IMR-90 (cell line): ENCODE measurements at regions not wholly inside any gene's neighbourhood (a gene's known extent, or its start where the extent isn't known, plus 50 kb on each side); places are given as distances from the start of the nearest gene placed in this dataset.

ENCODE experiments used
- ATAC-seq: fragments of 200-7000 bp; cut with Tn5 transposase; 2 replicates; pipeline ENCODE4 v1.9.1; 2020; ENCODE audit warnings: low read depth, mild to moderate bottlenecking, moderate library complexity
- BruUV-seq: library from RNA; stranded (reverse); fragments of 400-500 nt; replicated peaks from 2 replicates; lab custom pipeline; 2021; lab: Mats Ljungman, UMichigan
- CTCF ChIA-PET: fragments of 300-600 bp; formaldehyde crosslinking; extraction: SDS; loops from one replicate; lab custom pipeline; 2021; ENCODE audit warnings: antibody characterized with exemption; lab: Yijun Ruan, JAX
- POLR2A ChIA-PET: fragments of 300-600 bp; sonication (Branson Sonifier 250); formaldehyde crosslinking; loops from one replicate; lab custom pipeline; 2022; ENCODE audit warnings: antibody characterized with exemption; ENCODE audit not compliant: unreplicated experiment; lab: Charles Lee
- DNase-seq: peaks from one replicate; pipeline ENCODE4 v3.0.0; 2013
- H2AFZ ChIP-seq: replicated peaks from 2 replicates; pipeline ENCODE3; 2013; ENCODE audit warnings: low read length, mild to moderate bottlenecking; ENCODE audit not compliant: poor library complexity
- H2AK5ac ChIP-seq: 2 replicates; pipeline ENCODE4 v1.6.1; 2013; ENCODE audit warnings: low read depth, low read length, inconsistent platforms
- H2AK9ac ChIP-seq: replicated peaks from 2 replicates; pipeline ENCODE3; 2013; ENCODE audit warnings: mild to moderate bottlenecking, low read depth, low read length, moderate library complexity; ENCODE audit not compliant: poor library complexity
- H2BK120ac ChIP-seq: 2 replicates; pipeline ENCODE4 v1.6.1; 2013; ENCODE audit warnings: low read depth, low read length, inconsistent platforms
- H2BK15ac ChIP-seq: 3 replicates; pipeline ENCODE4 v1.6.1; 2013; ENCODE audit warnings: low read depth, low read length, inconsistent platforms
- H2BK20ac ChIP-seq: 2 replicates; pipeline ENCODE4 v1.6.1; 2013; ENCODE audit warnings: low read depth, mild to moderate bottlenecking, inconsistent platforms, low read length, moderate library complexity
- H2BK5ac ChIP-seq: 2 replicates; pipeline ENCODE4 v1.6.1; 2013; ENCODE audit warnings: mild to moderate bottlenecking, low read depth, low read length, inconsistent platforms; ENCODE audit not compliant: poor library complexity, severe bottlenecking
- H3K14ac ChIP-seq: replicated peaks from 2 replicates; pipeline ENCODE4 v1.6.1; 2013; ENCODE audit warnings: low read depth, low read length, inconsistent platforms
- H3K18ac ChIP-seq: 2 replicates; pipeline ENCODE4 v1.6.1; 2013; ENCODE audit warnings: low read depth, low read length, control low read depth
- H3K23ac ChIP-seq: 2 replicates; pipeline ENCODE4 v1.6.1; 2013; ENCODE audit warnings: low read depth, low read length, inconsistent platforms
- H3K27ac ChIP-seq: 2 replicates; pipeline ENCODE4 v1.5.1; 2013; ENCODE audit warnings: mild to moderate bottlenecking, control low read depth, low read length; ENCODE audit not compliant: insufficient read depth
- H3K27me3 ChIP-seq: 2 replicates; pipeline ENCODE4 v1.6.1; 2013; ENCODE audit warnings: low read length; ENCODE audit not compliant: control insufficient read depth, insufficient read depth
- H3K36me3 ChIP-seq: 2 replicates; pipeline ENCODE4 v1.6.1; 2013; ENCODE audit warnings: low read length, mixed read lengths; ENCODE audit not compliant: control insufficient read depth, insufficient read depth
- H3K4ac ChIP-seq: 2 replicates; pipeline ENCODE4 v1.6.1; 2013; ENCODE audit warnings: low read depth, low read length, inconsistent platforms
- H3K4me1 ChIP-seq: 2 replicates; pipeline ENCODE4 v1.6.1; 2013; ENCODE audit warnings: low read length, mixed read lengths; ENCODE audit not compliant: control insufficient read depth, insufficient read depth
- H3K4me2 ChIP-seq: 2 replicates; pipeline ENCODE4 v1.6.1; 2013; ENCODE audit warnings: low read depth, mild to moderate bottlenecking, control low read depth, low read length, moderate library complexity
- H3K4me3 ChIP-seq: 2 replicates; pipeline ENCODE4 v1.5.1; 2013; ENCODE audit warnings: low read depth, mild to moderate bottlenecking, control low read depth, low read length, moderate library complexity; ENCODE audit not compliant: insufficient read depth
- H3K56ac ChIP-seq: 2 replicates; pipeline ENCODE4 v1.6.1; 2013; ENCODE audit warnings: low read length, inconsistent platforms; ENCODE audit not compliant: insufficient read depth; ENCODE audit errors: extremely low read depth
- H3K79me1 ChIP-seq, 2 experiments: 2 replicates each; pipeline ENCODE4 v1.6.1; 2013; ENCODE audit warnings: low read length in 2 of 2, inconsistent platforms in 1 of 2, low read depth in 1 of 2
- H3K9ac ChIP-seq: 2 replicates; pipeline ENCODE4 v1.6.1; 2013; ENCODE audit warnings: low read depth, low read length, control low read depth
- H3K9me1 ChIP-seq: 2 replicates; pipeline ENCODE4 v1.6.1; 2013; ENCODE audit warnings: low read length, inconsistent platforms; ENCODE audit not compliant: insufficient read depth
- H3K9me3 ChIP-seq: 2 replicates; pipeline ENCODE4 v1.6.1; 2013; ENCODE audit warnings: low read length; ENCODE audit not compliant: control insufficient read depth, insufficient read depth
- H4K20me1 ChIP-seq: 2 replicates; pipeline ENCODE4 v1.6.1; 2013; ENCODE audit warnings: low read length, inconsistent platforms; ENCODE audit not compliant: insufficient read depth
- H4K5ac ChIP-seq: 2 replicates; pipeline ENCODE4 v1.6.1; 2013; ENCODE audit warnings: mild to moderate bottlenecking, low read depth, low read length, control low read depth
- H4K8ac ChIP-seq, 2 experiments: 2 replicates each; pipeline ENCODE4 v1.6.1; 2013; ENCODE audit warnings: low read depth in 2 of 2, low read length in 2 of 2, control low read depth in 1 of 2, inconsistent platforms in 1 of 2
- H4K91ac ChIP-seq: 2 replicates; pipeline ENCODE4 v1.6.1; 2013; ENCODE audit warnings: low read depth, low read length, inconsistent platforms; ENCODE audit not compliant: insufficient read depth
- BHLHE40 ChIP-seq: fragments of 150-350 bp; IDR thresholded peaks from 2 replicates; pipeline ENCODE4 v1.6.1; 2016; ENCODE audit warnings: mild to moderate bottlenecking, low read depth, low read length
- CEBPB ChIP-seq: IDR thresholded peaks from 2 replicates; pipeline ENCODE4 v1.6.1; 2012; ENCODE audit warnings: low read depth, low read length, improper control_type of control experiment
- CHD1 ChIP-seq: IDR thresholded peaks from 2 replicates; pipeline ENCODE4 v1.6.1; 2012; ENCODE audit warnings: low read depth, low read length, improper control_type of control experiment
- FOS ChIP-seq: fragments of 150-350 bp; IDR thresholded peaks from 2 replicates; pipeline ENCODE4 v1.6.1; 2016; ENCODE audit warnings: low read depth, low read length
- MAFK ChIP-seq: IDR thresholded peaks from 2 replicates; pipeline ENCODE4 v1.6.1; 2012; ENCODE audit warnings: low read depth, low read length, improper control_type of control experiment
- MAZ ChIP-seq: IDR thresholded peaks from 2 replicates; pipeline ENCODE4 v1.6.1; 2012; ENCODE audit warnings: low read depth, mild to moderate bottlenecking, low read length, improper control_type of control experiment, moderate library complexity, borderline replicate concordance
- MXI1 ChIP-seq: IDR thresholded peaks from 2 replicates; pipeline ENCODE4 v1.6.1; 2012; ENCODE audit warnings: low read depth, mild to moderate bottlenecking, low read length, moderate library complexity, borderline replicate concordance
- NFE2L2 ChIP-seq: fragments of 150-350 bp; IDR thresholded peaks from 2 replicates; pipeline ENCODE4 v1.6.1; 2016; ENCODE audit warnings: low read depth, mild to moderate bottlenecking, low read length
- POLR2A ChIP-seq: IDR thresholded peaks from 2 replicates; pipeline ENCODE4 v1.6.1; 2012; ENCODE audit warnings: mild to moderate bottlenecking, low read depth, low read length
- RAD21 ChIP-seq: IDR thresholded peaks from 2 replicates; pipeline ENCODE4 v1.6.1; 2012; ENCODE audit warnings: low read length, improper control_type of control experiment
- RCOR1 ChIP-seq: IDR thresholded peaks from 2 replicates; pipeline ENCODE4 v1.6.1; 2012; ENCODE audit warnings: mild to moderate bottlenecking, low read length, improper control_type of control experiment; ENCODE audit not compliant: insufficient replicate concordance
- RFX5 ChIP-seq: IDR thresholded peaks from 2 replicates; pipeline ENCODE4 v1.8.0; 2012; ENCODE audit warnings: low read depth, mild to moderate bottlenecking, low read length, moderate library complexity
- SMC3 ChIP-seq: fragments of 150-350 bp; IDR thresholded peaks from 2 replicates; pipeline ENCODE4 v1.6.1; 2016; ENCODE audit warnings: low read depth, mild to moderate bottlenecking, antibody characterized with exemption, low read length, moderate library complexity
- WGBS, 2 experiments: methylation state at CpG; one replicate each; pipeline versions ENCODE4 v1.1.5 to v1.1.7; 2013; ENCODE audit warnings: missing lambda C conversion rate in 2 of 2; ENCODE audit not compliant: insufficient read length in 1 of 2; ENCODE audit errors: extremely low coverage in 2 of 2; 5-methylcytosine and 5-hydroxymethylcytosine counted together
- dilution Hi-C: fragments of 300-500 bp; cut with HindIII; formaldehyde crosslinking; loops from one replicate; pipeline ENCODE4 v1.14.3; 2018; ENCODE audit warnings: low sequenced_read_pairs; ENCODE audit not compliant: unreplicated experiment
- in situ Hi-C: fragments of 300-500 bp; cut with MboI; formaldehyde crosslinking; loops from 3 replicates; pipeline ENCODE4 v1.14.3; 2019; ENCODE audit warnings: low sequenced_read_pairs, inconsistent platforms, mixed read lengths
- intact Hi-C: fragments of 100-400 bp; cut with micrococcal nuclease; formaldehyde crosslinking; loops from 2 replicates; pipeline ENCODE4 v1.10.0; 2022
- TF ChIP-seq, protein P1 (sequence below): fragments of 150-350 bp; IDR thresholded peaks from 2 replicates; pipeline ENCODE4 v1.6.1; 2017; ENCODE audit warnings: mild to moderate bottlenecking, antibody characterized with exemption, low read length, low read depth
- TF ChIP-seq, protein P2 (sequence below): conservative IDR thresholded peaks from 2 replicates; pipeline ENCODE4 v1.5.1; 2012; ENCODE audit warnings: mild to moderate bottlenecking, low read depth, low read length, improper control_type of control experiment
- TF ChIP-seq, protein P3 (sequence below): fragments of 150-350 bp; IDR thresholded peaks from 2 replicates; pipeline ENCODE4 v1.6.1; 2016; ENCODE audit warnings: low read depth, mild to moderate bottlenecking, low read length, moderate library complexity, borderline replicate concordance

DNA sequence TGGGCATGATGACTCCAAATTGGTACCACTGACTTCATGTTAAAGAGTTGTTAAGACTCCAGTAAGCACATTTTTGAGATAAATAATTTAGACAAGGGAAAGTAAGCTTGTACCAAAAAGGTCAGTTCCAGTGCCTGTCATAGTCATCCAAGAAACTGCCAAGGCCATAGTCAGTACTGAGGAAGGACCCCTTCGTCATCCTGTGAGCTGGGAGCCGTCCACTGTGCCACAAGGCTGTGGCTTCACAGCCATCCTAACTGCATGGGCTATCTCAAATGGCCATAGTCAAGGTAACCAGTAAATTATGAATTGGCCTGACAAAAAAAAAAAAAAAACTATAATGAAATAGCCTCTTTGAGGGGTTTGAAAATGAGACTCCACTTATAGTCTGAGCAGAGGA lies 207.2 kb downstream of the C7orf25 start:
- Histone ChIP-seq H3K79me1 (no peaks in the 10 kb centered on the region), H3K18ac (no peak overlapping the region), H2BK120ac (no peak overlapping the region), H4K91ac (no peak overlapping the region), H3K27ac (no peak overlapping the region), H3K56ac (no peak overlapping the region), H3K9ac (no peak overlapping the region), H3K4ac (no peak overlapping the region), H3K9me1 (no peaks in the 10 kb centered on the region), H2BK20ac (no peak overlapping the region), H2AFZ (no peak overlapping the region), H2AK5ac (no peak overlapping the region), H3K36me3 (no peaks in the 10 kb centered on the region), H3K4me2 (no peak overlapping the region), H4K8ac (no peak overlapping the region), H3K9me3 (no peaks in the 10 kb centered on the region), H3K23ac (no peak overlapping the region), H3K27me3 (no peaks in the 10 kb centered on the region), H2AK9ac (no peak overlapping the region), H2BK5ac (no peak overlapping the region), H3K4me3 (no peak overlapping the region), H4K5ac (no peak overlapping the region), H3K14ac (no peak overlapping the region), H2BK15ac (no peak overlapping the region), H3K4me1 (peaks cover 1% of the 10 kb centered on the region; the same call in 1 of the 2 replicates), H4K20me1 (no peaks in the 10 kb centered on the region)
- in situ Hi-C loops (no loop called here), intact Hi-C loops (no loop called here), dilution Hi-C loops (no loop called here)
- BruUV-seq, result no TSS peak
- ATAC-seq (no peak), DNase-seq (no peak)
- POLR2A ChIA-PET, result no interaction called here
- no CpG with 5 or more reads among the region's 2 CpGs for WGBS, 2 experiments
- TF ChIP-seq RFX5, result no peak
- no peak for TF ChIP-seq CEBPB
- TF ChIP-seq SMC3, result no peak
- TF ChIP-seq MAFK, result no peak
- no peak for TF ChIP-seq MAZ
- no peak for TF ChIP-seq CHD1
- TF ChIP-seq, protein P1, sequence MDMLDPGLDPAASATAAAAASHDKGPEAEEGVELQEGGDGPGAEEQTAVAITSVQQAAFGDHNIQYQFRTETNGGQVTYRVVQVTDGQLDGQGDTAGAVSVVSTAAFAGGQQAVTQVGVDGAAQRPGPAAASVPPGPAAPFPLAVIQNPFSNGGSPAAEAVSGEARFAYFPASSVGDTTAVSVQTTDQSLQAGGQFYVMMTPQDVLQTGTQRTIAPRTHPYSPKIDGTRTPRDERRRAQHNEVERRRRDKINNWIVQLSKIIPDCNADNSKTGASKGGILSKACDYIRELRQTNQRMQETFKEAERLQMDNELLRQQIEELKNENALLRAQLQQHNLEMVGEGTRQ, result no peak
- no peak for TF ChIP-seq NFE2L2
- TF ChIP-seq, protein P2, sequence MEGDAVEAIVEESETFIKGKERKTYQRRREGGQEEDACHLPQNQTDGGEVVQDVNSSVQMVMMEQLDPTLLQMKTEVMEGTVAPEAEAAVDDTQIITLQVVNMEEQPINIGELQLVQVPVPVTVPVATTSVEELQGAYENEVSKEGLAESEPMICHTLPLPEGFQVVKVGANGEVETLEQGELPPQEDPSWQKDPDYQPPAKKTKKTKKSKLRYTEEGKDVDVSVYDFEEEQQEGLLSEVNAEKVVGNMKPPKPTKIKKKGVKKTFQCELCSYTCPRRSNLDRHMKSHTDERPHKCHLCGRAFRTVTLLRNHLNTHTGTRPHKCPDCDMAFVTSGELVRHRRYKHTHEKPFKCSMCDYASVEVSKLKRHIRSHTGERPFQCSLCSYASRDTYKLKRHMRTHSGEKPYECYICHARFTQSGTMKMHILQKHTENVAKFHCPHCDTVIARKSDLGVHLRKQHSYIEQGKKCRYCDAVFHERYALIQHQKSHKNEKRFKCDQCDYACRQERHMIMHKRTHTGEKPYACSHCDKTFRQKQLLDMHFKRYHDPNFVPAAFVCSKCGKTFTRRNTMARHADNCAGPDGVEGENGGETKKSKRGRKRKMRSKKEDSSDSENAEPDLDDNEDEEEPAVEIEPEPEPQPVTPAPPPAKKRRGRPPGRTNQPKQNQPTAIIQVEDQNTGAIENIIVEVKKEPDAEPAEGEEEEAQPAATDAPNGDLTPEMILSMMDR, result no peak
- no peak for TF ChIP-seq RAD21
- TF ChIP-seq POLR2A, result no peak
- no peak for TF ChIP-seq RCOR1
- TF ChIP-seq FOS, result no peak
- TF ChIP-seq BHLHE40, result no peak
- TF ChIP-seq, protein P3, sequence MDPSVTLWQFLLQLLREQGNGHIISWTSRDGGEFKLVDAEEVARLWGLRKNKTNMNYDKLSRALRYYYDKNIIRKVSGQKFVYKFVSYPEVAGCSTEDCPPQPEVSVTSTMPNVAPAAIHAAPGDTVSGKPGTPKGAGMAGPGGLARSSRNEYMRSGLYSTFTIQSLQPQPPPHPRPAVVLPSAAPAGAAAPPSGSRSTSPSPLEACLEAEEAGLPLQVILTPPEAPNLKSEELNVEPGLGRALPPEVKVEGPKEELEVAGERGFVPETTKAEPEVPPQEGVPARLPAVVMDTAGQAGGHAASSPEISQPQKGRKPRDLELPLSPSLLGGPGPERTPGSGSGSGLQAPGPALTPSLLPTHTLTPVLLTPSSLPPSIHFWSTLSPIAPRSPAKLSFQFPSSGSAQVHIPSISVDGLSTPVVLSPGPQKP, result no peak
- no peak for TF ChIP-seq MXI1
- CTCF ChIA-PET, result no interaction called here
